PFSK-1 (cell line): ENCODE measurements at regions not wholly inside any gene's neighbourhood (a gene's known extent, or its start where the extent isn't known, plus 50 kb on each side); places are given as distances from the start of the nearest gene placed in this dataset.

Experiments
- FOXP2 ChIP-seq: optimal IDR thresholded peaks from 2 replicates; pipeline ENCODE3; 2011; ENCODE audit warnings: borderline replicate concordance, control low read depth, inconsistent platforms; ENCODE audit not compliant: insufficient read depth; ENCODE audit errors: extremely low read length, extremely low read depth
- POLR2AphosphoS5 ChIP-seq: IDR thresholded peaks from 2 replicates; pipeline ENCODE4 v1.6.1; 2012; ENCODE audit warnings: low read depth, mild to moderate bottlenecking, control low read depth, low read length, moderate library complexity
- REST ChIP-seq, 2 experiments: IDR thresholded peaks; 2 replicates each; pipeline versions ENCODE4 v1.6.1 to v1.8.0; 2011 to 2012; ENCODE audit warnings: low read depth in 2 of 2, low read length in 2 of 2, control low read depth in 1 of 2, inconsistent platforms in 1 of 2, mild to moderate bottlenecking in 1 of 2, moderate library complexity in 1 of 2; ENCODE audit not compliant: insufficient read depth in 1 of 2
- SIN3A ChIP-seq: IDR thresholded peaks from 2 replicates; pipeline ENCODE4 v1.6.1; 2012; ENCODE audit warnings: mild to moderate bottlenecking, low read length, moderate library complexity, borderline replicate concordance; ENCODE audit not compliant: insufficient read depth
- TAF1 ChIP-seq: IDR thresholded peaks from 2 replicates; pipeline ENCODE4 v1.6.1; 2012; ENCODE audit warnings: low read length, control low read depth, borderline replicate concordance; ENCODE audit not compliant: insufficient read depth

- TF ChIP-seq POLR2AphosphoS5: no peak
- no peak for TF ChIP-seq TAF1
- TF ChIP-seq REST (IDR thresholded peaks at IDR 0.05; ENCODE audit: insufficient read depth in 1 of 2, low read depth in 2 of 2, low read length in 2 of 2): no peak
- no peak for TF ChIP-seq SIN3A
- no peak for TF ChIP-seq FOXP2
These were observed 115.6 kb upstream of the ADAMTS5 start for GRCh38 chr21:27082431-27083010.

- no peak for TF ChIP-seq FOXP2
- no peak for TF ChIP-seq REST (IDR thresholded peaks at IDR 0.05; ENCODE audit: insufficient read depth in 1 of 2, low read depth in 2 of 2, low read length in 2 of 2)
- TF ChIP-seq SIN3A: no peak
- no peak for TF ChIP-seq TAF1
- no peak for TF ChIP-seq POLR2AphosphoS5
These were observed 112.8 kb upstream of the ADAMTS5 start for GRCh38 chr21:27079636-27080240.

DNA sequence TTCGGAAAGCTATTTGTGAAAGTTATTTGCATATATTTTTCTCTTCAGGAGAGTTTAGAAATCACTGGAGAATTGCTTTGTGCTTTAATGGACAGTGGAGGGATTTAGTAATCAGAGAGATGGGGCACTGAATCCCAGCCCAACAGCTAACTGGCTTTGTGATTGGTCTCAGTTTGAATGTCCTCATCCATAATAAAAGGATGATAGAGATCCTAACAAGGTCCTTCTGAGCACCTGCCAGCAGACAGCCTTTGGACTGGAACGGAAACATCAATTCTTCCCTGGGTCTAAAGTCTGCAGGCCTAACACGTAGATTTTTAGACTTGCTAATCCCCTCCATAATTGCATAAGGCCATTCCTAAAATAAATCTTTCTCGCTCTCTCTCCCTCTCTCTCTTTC is 112.0 kb upstream of the ADAMTS5 start:
- no peak for TF ChIP-seq REST (IDR thresholded peaks at IDR 0.05; ENCODE audit: insufficient read depth in 1 of 2, low read depth in 2 of 2, low read length in 2 of 2)
- TF ChIP-seq TAF1: no peak
- TF ChIP-seq FOXP2: no peak
- TF ChIP-seq POLR2AphosphoS5: no peak
- TF ChIP-seq SIN3A: no peak

DNA sequence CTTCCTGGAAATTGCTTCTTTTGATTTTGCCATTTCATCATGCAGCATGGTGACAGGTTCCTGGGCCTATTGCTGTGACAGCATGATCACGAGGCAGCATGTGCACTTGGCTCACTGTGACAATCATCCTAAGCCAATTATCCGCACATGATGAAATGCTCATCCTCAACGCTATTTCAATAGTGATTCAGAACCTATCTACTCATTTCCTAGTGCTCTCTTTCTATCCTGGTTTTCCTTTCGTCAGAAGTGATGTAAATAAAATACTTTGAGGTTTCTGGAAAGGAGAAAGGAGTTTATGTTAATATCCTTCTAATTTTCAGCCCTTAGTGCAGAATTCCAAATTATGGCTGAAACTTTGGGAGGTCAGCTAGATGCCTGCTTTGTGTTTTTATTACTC is 110.6 kb upstream of the ADAMTS5 start:
- no peak for TF ChIP-seq REST (IDR thresholded peaks at IDR 0.05; ENCODE audit: insufficient read depth in 1 of 2, low read depth in 2 of 2, low read length in 2 of 2)

DNA sequence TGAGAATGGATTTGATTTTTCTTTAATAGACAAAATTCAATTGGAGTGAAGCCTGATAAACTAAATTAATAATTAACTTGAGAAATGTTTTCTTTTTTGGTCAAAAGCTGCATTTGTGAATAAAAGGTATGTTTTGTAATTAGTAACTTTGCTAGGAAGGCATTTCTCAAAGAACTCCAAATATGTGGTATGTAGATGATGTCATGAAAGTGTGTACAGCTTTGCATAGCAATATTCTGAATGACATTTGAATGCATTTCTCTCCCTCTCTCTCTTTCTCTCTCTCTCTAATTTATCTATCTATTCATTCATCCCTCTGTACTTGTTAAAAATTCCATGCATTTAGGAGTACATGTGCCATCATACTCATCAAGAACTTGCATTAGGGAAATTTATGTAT is 109.1 kb upstream of the ADAMTS5 start:
- TF ChIP-seq REST (IDR thresholded peaks at IDR 0.05; ENCODE audit: insufficient read depth in 1 of 2, low read depth in 2 of 2, low read length in 2 of 2) (no peak), FOXP2 (no peak), POLR2AphosphoS5 (no peak), SIN3A (no peak), TAF1 (no peak)
